ENCODE measurements at regions not wholly inside any gene's neighbourhood (a gene's known extent, or its start where the extent isn't known, plus 50 kb on each side); places are given as distances from the start of the nearest gene placed in this dataset.

DNA sequence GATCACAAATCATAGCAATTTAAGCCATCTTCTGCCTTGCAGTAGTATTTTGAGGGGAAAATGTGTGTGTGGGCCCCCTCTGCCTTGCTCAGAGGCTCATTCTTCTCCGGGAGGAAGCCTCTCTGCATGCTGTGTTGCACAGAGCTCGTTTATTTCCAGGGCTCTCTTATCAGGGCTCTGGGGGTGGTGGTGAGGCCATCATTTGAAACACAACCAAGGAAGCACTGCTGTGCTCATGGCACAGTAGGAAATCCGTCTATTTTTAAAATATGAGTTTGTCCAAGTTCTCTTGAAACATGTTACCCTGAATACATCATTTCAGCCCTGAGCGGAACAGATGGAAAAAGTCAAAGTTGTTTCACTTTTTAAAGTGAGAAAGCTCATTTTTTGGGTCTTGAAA lies 369.0 kb upstream of the CFAP20DC start:
- TF ChIP-seq SIN3A (IDR thresholded peaks at IDR 0.05; ENCODE audit: borderline replicate concordance, insufficient read depth, low read length): no peak
- TF ChIP-seq TAF1 (IDR thresholded peaks at IDR 0.05; ENCODE audit: borderline replicate concordance, insufficient read depth, low read length): no peak
- TF ChIP-seq FOXP2 (optimal IDR thresholded peaks at IDR 0.05; ENCODE audit: borderline replicate concordance, extremely low read depth, extremely low read length, insufficient read depth): no peak
- no peak for TF ChIP-seq POLR2AphosphoS5 (IDR thresholded peaks at IDR 0.05; ENCODE audit: low read depth, low read length)
- TF ChIP-seq, protein P1, sequence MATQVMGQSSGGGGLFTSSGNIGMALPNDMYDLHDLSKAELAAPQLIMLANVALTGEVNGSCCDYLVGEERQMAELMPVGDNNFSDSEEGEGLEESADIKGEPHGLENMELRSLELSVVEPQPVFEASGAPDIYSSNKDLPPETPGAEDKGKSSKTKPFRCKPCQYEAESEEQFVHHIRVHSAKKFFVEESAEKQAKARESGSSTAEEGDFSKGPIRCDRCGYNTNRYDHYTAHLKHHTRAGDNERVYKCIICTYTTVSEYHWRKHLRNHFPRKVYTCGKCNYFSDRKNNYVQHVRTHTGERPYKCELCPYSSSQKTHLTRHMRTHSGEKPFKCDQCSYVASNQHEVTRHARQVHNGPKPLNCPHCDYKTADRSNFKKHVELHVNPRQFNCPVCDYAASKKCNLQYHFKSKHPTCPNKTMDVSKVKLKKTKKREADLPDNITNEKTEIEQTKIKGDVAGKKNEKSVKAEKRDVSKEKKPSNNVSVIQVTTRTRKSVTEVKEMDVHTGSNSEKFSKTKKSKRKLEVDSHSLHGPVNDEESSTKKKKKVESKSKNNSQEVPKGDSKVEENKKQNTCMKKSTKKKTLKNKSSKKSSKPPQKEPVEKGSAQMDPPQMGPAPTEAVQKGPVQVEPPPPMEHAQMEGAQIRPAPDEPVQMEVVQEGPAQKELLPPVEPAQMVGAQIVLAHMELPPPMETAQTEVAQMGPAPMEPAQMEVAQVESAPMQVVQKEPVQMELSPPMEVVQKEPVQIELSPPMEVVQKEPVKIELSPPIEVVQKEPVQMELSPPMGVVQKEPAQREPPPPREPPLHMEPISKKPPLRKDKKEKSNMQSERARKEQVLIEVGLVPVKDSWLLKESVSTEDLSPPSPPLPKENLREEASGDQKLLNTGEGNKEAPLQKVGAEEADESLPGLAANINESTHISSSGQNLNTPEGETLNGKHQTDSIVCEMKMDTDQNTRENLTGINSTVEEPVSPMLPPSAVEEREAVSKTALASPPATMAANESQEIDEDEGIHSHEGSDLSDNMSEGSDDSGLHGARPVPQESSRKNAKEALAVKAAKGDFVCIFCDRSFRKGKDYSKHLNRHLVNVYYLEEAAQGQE (IDR thresholded peaks at IDR 0.05; ENCODE audit: insufficient read depth in 1 of 2, low read depth in 2 of 2, low read length in 2 of 2): no peak

DNA sequence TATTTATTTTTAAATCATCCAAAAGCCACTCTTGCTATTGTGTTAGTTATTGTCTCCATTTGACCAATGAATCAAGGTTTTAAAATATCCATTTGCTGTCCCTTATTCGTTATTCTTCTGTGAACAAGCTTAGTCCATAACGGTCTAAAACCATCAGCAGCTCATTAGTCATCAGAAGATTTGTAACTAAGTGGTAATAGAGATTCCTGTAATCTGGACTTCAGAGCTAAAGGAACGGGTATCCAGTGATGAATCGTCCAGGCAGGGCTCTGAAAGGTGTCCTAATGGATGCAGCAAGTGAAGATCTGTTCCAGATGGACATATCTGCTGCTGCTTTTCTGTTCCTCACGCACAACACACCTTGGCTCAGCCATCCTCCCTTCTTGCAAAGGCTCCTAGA lies 362.7 kb upstream of the CFAP20DC start:
- TF ChIP-seq POLR2AphosphoS5 (IDR thresholded peaks at IDR 0.05; ENCODE audit: low read depth, low read length) (no peak), FOXP2 (optimal IDR thresholded peaks at IDR 0.05; ENCODE audit: borderline replicate concordance, extremely low read depth, extremely low read length, insufficient read depth) (no peak), SIN3A (IDR thresholded peaks at IDR 0.05; ENCODE audit: borderline replicate concordance, insufficient read depth, low read length) (no peak)
- TF ChIP-seq, protein P1 (IDR thresholded peaks at IDR 0.05; ENCODE audit: insufficient read depth in 1 of 2, low read depth in 2 of 2, low read length in 2 of 2): no peak

DNA sequence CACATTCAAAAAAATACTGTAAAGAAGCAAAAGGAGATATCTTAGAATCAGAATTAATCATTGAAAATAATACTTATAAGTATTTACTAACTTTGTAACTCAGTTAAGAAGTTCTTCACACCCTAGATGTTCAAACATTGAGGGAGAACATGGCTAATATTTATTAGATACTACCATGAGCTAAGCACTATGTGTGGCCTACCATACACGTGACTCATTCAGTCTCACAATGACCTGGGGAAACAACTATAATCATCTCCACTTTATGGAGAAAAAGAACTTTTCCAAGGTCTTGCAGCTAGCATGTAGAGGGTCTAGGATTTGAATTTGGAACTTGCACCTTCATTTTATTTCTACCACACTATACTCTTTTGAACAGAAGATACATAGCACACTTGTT lies 361.9 kb upstream of the CFAP20DC start:
- no peak for TF ChIP-seq POLR2AphosphoS5 (IDR thresholded peaks at IDR 0.05; ENCODE audit: low read depth, low read length)
- no peak for TF ChIP-seq TAF1 (IDR thresholded peaks at IDR 0.05; ENCODE audit: borderline replicate concordance, insufficient read depth, low read length)
- TF ChIP-seq SIN3A (IDR thresholded peaks at IDR 0.05; ENCODE audit: borderline replicate concordance, insufficient read depth, low read length): no peak

DNA sequence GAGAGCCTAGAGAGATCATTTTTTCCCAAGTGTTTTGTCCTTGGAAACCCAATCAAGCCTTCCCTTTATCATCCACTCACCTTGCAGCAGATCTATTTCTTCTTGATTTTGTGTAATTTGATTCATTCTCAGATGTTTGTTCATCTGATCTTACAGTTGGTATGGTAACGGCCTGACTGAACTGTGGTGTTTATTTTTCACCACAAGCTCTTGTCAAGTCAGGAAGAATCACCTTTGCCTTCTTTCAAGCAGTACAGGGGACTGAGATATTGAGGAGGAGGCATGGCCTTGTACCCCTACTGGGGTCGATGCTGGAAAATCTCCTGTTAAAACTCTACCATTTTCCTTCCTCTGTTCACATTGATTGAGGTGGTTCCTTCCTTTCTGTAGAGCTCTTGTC lies 361.4 kb upstream of the CFAP20DC start:
- TF ChIP-seq FOXP2 (optimal IDR thresholded peaks at IDR 0.05; ENCODE audit: borderline replicate concordance, extremely low read depth, extremely low read length, insufficient read depth): no peak

DNA sequence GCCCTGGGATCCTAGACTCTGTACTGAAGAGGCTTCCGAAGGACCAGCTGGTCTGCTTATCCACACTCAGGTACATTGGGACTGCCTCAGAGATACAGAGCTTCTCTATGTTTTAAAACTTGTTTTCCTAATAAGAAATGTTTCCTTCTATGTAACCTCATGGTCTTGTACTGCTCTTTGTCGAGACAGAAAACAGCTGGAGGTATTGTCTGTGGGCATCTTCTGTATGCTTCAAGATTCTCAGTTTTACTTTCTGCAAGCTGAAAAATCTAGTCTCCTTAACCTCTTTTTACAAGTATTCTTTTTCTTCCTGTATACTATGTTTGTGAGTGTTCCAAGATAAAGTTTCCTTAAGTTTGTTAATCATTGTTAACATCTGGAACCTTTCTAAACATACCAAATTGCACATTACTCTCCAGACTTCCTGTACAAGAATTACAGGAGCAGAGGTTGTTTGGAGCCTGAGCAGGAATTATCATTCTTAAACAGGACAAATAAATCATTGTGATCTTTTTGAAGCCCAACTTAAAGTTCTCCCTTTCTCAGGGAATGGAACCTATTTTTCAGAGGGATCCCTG lies 358.3 kb upstream of the CFAP20DC start:
- TF ChIP-seq POLR2AphosphoS5 (IDR thresholded peaks at IDR 0.05; ENCODE audit: low read depth, low read length) (no peak), SIN3A (IDR thresholded peaks at IDR 0.05; ENCODE audit: borderline replicate concordance, insufficient read depth, low read length) (no peak), FOXP2 (optimal IDR thresholded peaks at IDR 0.05; ENCODE audit: borderline replicate concordance, extremely low read depth, extremely low read length, insufficient read depth) (no peak), TAF1 (IDR thresholded peaks at IDR 0.05; ENCODE audit: borderline replicate concordance, insufficient read depth, low read length) (no peak)
- TF ChIP-seq, protein P1 (IDR thresholded peaks at IDR 0.05; ENCODE audit: insufficient read depth in 1 of 2, low read depth in 2 of 2, low read length in 2 of 2): no peak

DNA sequence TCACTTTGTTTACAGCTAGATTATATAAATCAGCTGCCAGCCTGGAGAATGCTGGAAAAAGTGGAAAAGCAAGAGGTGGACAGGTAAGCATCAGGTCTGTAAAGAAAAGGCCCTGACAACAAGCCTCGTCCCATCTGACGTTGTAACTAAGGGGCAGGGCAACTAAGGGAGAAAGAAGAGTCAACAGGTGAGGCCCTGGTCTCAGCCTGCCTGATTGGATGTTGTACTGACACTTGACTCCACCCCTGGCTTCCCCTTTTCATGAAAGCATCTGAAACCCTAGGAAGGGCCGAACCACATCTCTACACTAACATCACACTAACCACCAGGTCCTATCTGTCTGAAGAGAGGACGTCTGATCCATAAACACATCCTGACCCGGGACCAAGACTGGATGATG lies 357.6 kb upstream of the CFAP20DC start:
- TF ChIP-seq TAF1 (IDR thresholded peaks at IDR 0.05; ENCODE audit: borderline replicate concordance, insufficient read depth, low read length) (no peak), POLR2AphosphoS5 (IDR thresholded peaks at IDR 0.05; ENCODE audit: low read depth, low read length) (no peak), SIN3A (IDR thresholded peaks at IDR 0.05; ENCODE audit: borderline replicate concordance, insufficient read depth, low read length) (no peak), FOXP2 (optimal IDR thresholded peaks at IDR 0.05; ENCODE audit: borderline replicate concordance, extremely low read depth, extremely low read length, insufficient read depth) (no peak)
- TF ChIP-seq, protein P1 (IDR thresholded peaks at IDR 0.05; ENCODE audit: insufficient read depth in 1 of 2, low read depth in 2 of 2, low read length in 2 of 2): no peak
